ENCODE measurements at regions not wholly inside any gene's neighbourhood (a gene's known extent, or its start where the extent isn't known, plus 50 kb on each side); places are given as distances from the start of the nearest gene placed in this dataset.

GRCh38 chr18:75823471-75823870 is 396.0 kb upstream of the SMIM21 start:
- FAIRE-seq (no peak), DNase-seq (ENCODE audit: low read depth) (no peak)
- no peak overlapping the region for H3K27ac ChIP-seq (ENCODE audit: low read depth, low read length)
- no peaks in the 10 kb centered on the region for H3K27me3 ChIP-seq (ENCODE audit: insufficient read depth, low read length)
- TF ChIP-seq CTCF (IDR thresholded peaks at IDR 0.05; ENCODE audit: insufficient read depth, low read depth, low read length) (no peak), EZH2 (IDR thresholded peaks at IDR 0.05; ENCODE audit: insufficient read depth, low read length) (no peak)
- no peak overlapping the region for H2AFZ ChIP-seq (ENCODE audit: low read depth, low read length)
- H3K4me3 ChIP-seq (ENCODE audit: insufficient read depth, low read depth, low read length), result no peak overlapping the region
- H3K4me1 ChIP-seq (ENCODE audit: insufficient read depth, low read length), result no peaks in the 10 kb centered on the region
- no peak overlapping the region for H3K4me2 ChIP-seq (ENCODE audit: low read length)
- Mint-ChIP-seq H3K36me3 (ENCODE audit: low read depth, unreplicated experiment) (no peaks in the 10 kb centered on the region), H3K27me3 (ENCODE audit: low read depth, unreplicated experiment) (peaks cover 21% of the 10 kb centered on the region), H3K4me1 (ENCODE audit: low read depth, unreplicated experiment) (no peaks in the 10 kb centered on the region), H3K9me3 (ENCODE audit: unreplicated experiment) (peaks cover 2% of the 10 kb centered on the region), H3K27ac (ENCODE audit: unreplicated experiment) (no peak overlapping the region), H3K4me3 (ENCODE audit: unreplicated experiment) (no peak overlapping the region)
- H3K9ac ChIP-seq (ENCODE audit: low read length), result no peak overlapping the region
- no peaks in the 10 kb centered on the region for H4K20me1 ChIP-seq (ENCODE audit: insufficient read depth, low read length)
- no peaks in the 10 kb centered on the region for H3K9me3 ChIP-seq (ENCODE audit: insufficient read depth, low read depth, low read length)
- H3K79me2 ChIP-seq (ENCODE audit: insufficient read depth, low read length), result no peaks in the 10 kb centered on the region
- no peaks in the 10 kb centered on the region for H3K36me3 ChIP-seq (ENCODE audit: insufficient read depth, low read length)

DNA sequence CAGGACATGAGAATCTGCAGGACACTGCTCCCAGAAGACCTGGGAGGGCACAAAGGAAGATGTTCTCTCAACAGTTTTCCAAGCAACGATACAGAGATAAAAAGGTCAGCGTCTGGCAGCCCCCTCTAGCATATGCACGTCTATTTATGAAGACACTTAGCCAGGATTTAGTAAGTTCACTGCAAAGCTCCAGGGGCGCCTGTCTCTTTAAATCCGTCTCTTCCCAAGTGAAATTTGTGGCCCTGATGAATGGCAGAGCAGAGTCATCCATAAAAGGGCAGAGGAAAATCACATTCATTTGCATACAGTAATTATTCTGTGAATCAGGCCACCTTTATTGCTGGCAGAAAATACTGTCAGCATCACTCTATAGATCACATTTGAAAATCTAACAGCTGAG is 390.9 kb upstream of the SMIM21 start:
- Histone ChIP-seq H3K4me3 (ENCODE audit: insufficient read depth, low read depth, low read length) (no peak overlapping the region), H3K27ac (ENCODE audit: low read depth, low read length) (no peak overlapping the region), H3K79me2 (ENCODE audit: insufficient read depth, low read length) (no peaks in the 10 kb centered on the region), H2AFZ (ENCODE audit: low read depth, low read length) (no peak overlapping the region), H3K36me3 (ENCODE audit: insufficient read depth, low read length) (no peaks in the 10 kb centered on the region), H4K20me1 (ENCODE audit: insufficient read depth, low read length) (no peaks in the 10 kb centered on the region), H3K9me3 (ENCODE audit: insufficient read depth, low read depth, low read length) (no peaks in the 10 kb centered on the region), H3K4me2 (ENCODE audit: low read length) (no peak overlapping the region), H3K27me3 (ENCODE audit: insufficient read depth, low read length) (no peaks in the 10 kb centered on the region), H3K4me1 (ENCODE audit: insufficient read depth, low read length) (no peaks in the 10 kb centered on the region), H3K9ac (ENCODE audit: low read length) (no peak overlapping the region)
- Mint-ChIP-seq H3K4me3 (ENCODE audit: unreplicated experiment) (no peak overlapping the region), H3K27ac (ENCODE audit: unreplicated experiment) (no peak overlapping the region), H3K36me3 (ENCODE audit: low read depth, unreplicated experiment) (no peaks in the 10 kb centered on the region), H3K9me3 (ENCODE audit: unreplicated experiment) (peaks cover 2% of the 10 kb centered on the region), H3K27me3 (ENCODE audit: low read depth, unreplicated experiment) (peaks cover 11% of the 10 kb centered on the region), H3K4me1 (ENCODE audit: low read depth, unreplicated experiment) (no peaks in the 10 kb centered on the region)
- DNase-seq (ENCODE audit: low read depth) (no peak), FAIRE-seq (no peak)
- TF ChIP-seq CTCF (IDR thresholded peaks at IDR 0.05; ENCODE audit: insufficient read depth, low read depth, low read length) (no peak), EZH2 (IDR thresholded peaks at IDR 0.05; ENCODE audit: insufficient read depth, low read length) (no peak)

GRCh38 chr18:75815767-75816166 is 388.3 kb upstream of the SMIM21 start:
- DNase-seq (ENCODE audit: low read depth), result no peak
- H2AFZ ChIP-seq (ENCODE audit: low read depth, low read length), result no peak overlapping the region
- Mint-ChIP-seq H3K36me3 (ENCODE audit: low read depth, unreplicated experiment) (no peaks in the 10 kb centered on the region), H3K27me3 (ENCODE audit: low read depth, unreplicated experiment) (peaks cover 9% of the 10 kb centered on the region), H3K9me3 (ENCODE audit: unreplicated experiment) (peaks cover 2% of the 10 kb centered on the region), H3K4me1 (ENCODE audit: low read depth, unreplicated experiment) (peaks cover 10% of the 10 kb centered on the region), H3K27ac (ENCODE audit: unreplicated experiment) (no peak overlapping the region), H3K4me3 (ENCODE audit: unreplicated experiment) (no peak overlapping the region)
- no peaks in the 10 kb centered on the region for H4K20me1 ChIP-seq (ENCODE audit: insufficient read depth, low read length)
- no peaks in the 10 kb centered on the region for H3K36me3 ChIP-seq (ENCODE audit: insufficient read depth, low read length)
- no peak overlapping the region for H3K27ac ChIP-seq (ENCODE audit: low read depth, low read length)
- H3K4me1 ChIP-seq (ENCODE audit: insufficient read depth, low read length), result peaks cover 11% of the 10 kb centered on the region
- no peak overlapping the region for H3K4me2 ChIP-seq (ENCODE audit: low read length)
- H3K9ac ChIP-seq (ENCODE audit: low read length), result no peak overlapping the region
- no peaks in the 10 kb centered on the region for H3K79me2 ChIP-seq (ENCODE audit: insufficient read depth, low read length)
- no peaks in the 10 kb centered on the region for H3K9me3 ChIP-seq (ENCODE audit: insufficient read depth, low read depth, low read length)
- no peak overlapping the region for H3K4me3 ChIP-seq (ENCODE audit: insufficient read depth, low read depth, low read length)
- TF ChIP-seq CTCF (IDR thresholded peaks at IDR 0.05; ENCODE audit: insufficient read depth, low read depth, low read length) (no peak), EZH2 (IDR thresholded peaks at IDR 0.05; ENCODE audit: insufficient read depth, low read length) (no peak)
- no peak for FAIRE-seq
- no peaks in the 10 kb centered on the region for H3K27me3 ChIP-seq (ENCODE audit: insufficient read depth, low read length)

Measured in astrocyte (in vitro differentiated cells and primary cell).